GM12864 (cell line): ENCODE measurements at regions not wholly inside any gene's neighbourhood (a gene's known extent, or its start where the extent isn't known, plus 50 kb on each side); places are given as distances from the start of the nearest gene placed in this dataset.

Source experiments
- DNase-seq: peaks from one replicate; pipeline ENCODE4 v3.0.0-alpha.2; 2011; ENCODE audit warnings: low read depth
- H3K4me3 ChIP-seq: 2 replicates; pipeline ENCODE4 v1.5.1; 2011; ENCODE audit warnings: mild to moderate bottlenecking, low read depth, low read length, control low read depth
- TF ChIP-seq, protein P1 (sequence below): IDR thresholded peaks from 2 replicates; pipeline ENCODE4 v1.5.1; 2011; ENCODE audit warnings: low read depth, mild to moderate bottlenecking, moderate library complexity, low read length, control low read depth, inconsistent platforms; ENCODE audit errors: missing control alignments

DNA sequence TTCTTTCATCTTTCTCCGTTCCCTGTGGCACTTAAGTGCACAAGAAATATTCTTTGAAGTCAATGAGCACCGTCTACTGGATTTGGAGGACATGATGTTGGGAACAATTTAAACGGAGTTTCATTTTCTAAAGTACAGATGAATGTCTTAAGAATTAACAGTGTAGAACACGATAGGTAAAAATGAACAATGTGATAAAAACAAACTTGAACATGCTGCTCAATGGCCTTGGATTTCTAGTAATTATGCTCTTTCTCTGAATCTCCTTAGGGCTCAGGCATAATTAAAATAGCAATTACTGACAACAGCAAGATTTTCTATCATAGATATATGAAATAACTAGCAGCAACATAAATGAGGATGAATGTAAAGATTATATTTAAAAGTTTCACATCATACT is 142.2 kb upstream of the CDH6 start:
- no peak for DNase-seq
- TF ChIP-seq, protein P1, sequence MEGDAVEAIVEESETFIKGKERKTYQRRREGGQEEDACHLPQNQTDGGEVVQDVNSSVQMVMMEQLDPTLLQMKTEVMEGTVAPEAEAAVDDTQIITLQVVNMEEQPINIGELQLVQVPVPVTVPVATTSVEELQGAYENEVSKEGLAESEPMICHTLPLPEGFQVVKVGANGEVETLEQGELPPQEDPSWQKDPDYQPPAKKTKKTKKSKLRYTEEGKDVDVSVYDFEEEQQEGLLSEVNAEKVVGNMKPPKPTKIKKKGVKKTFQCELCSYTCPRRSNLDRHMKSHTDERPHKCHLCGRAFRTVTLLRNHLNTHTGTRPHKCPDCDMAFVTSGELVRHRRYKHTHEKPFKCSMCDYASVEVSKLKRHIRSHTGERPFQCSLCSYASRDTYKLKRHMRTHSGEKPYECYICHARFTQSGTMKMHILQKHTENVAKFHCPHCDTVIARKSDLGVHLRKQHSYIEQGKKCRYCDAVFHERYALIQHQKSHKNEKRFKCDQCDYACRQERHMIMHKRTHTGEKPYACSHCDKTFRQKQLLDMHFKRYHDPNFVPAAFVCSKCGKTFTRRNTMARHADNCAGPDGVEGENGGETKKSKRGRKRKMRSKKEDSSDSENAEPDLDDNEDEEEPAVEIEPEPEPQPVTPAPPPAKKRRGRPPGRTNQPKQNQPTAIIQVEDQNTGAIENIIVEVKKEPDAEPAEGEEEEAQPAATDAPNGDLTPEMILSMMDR: no peak
- H3K4me3 ChIP-seq: no peak overlapping the region

DNA sequence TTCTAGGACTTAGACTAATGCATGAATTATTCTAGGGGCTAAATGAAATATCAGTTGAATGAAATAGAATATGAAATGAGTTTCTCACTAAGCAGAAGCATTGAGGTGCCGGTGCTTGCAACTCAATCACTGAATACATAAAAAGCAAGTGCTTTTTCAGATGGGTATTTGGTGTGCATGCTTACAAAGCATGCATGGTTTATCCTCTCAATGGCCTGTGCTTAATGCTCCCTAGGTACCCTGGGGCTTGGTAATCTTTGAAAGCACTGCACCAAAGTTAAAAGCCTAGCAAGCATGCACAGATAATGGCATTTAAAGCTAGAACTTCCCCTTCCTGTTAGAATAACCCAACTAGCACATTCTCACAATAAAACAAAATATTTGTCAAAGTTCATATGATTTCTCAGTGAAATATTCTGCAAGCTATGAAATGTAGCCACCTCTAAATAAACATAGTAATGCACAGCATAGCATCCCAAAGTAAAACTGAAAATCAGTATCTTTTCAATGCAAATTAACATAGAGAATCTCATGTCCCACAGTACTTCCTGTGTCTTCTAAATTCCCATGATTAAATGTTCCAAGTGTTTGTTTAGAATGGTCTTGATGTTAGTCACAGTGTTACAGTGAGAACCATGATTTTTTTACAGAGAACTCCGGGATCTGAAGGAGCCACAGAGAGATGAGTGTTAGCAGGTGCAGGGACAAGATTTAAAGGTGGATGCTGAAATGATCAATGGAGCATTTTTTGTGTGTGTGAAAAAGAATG is 143.4 kb upstream of the CDH6 start:
- TF ChIP-seq, protein P1: no peak
- no peak overlapping the region for H3K4me3 ChIP-seq
- no peak for DNase-seq

DNA sequence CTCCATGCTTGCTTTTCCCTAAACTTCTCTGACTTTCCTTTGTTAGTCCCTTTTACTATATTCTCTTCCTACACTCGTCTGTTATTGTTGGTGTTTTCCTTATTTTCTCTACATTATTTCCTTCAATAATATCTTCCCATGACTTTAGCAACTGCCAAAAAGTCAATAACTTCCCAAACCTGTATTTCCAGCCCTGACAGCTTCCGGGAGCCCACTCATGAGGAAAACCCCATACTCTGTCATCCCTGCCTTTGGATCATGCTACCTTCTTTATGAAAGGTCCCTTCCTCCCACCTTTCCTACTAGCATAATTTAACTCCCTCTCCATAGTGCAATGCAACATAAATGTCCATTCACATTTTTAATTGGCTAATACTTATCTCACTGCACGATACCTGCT is 144.0 kb upstream of the CDH6 start:
- TF ChIP-seq, protein P1: no peak

DNA sequence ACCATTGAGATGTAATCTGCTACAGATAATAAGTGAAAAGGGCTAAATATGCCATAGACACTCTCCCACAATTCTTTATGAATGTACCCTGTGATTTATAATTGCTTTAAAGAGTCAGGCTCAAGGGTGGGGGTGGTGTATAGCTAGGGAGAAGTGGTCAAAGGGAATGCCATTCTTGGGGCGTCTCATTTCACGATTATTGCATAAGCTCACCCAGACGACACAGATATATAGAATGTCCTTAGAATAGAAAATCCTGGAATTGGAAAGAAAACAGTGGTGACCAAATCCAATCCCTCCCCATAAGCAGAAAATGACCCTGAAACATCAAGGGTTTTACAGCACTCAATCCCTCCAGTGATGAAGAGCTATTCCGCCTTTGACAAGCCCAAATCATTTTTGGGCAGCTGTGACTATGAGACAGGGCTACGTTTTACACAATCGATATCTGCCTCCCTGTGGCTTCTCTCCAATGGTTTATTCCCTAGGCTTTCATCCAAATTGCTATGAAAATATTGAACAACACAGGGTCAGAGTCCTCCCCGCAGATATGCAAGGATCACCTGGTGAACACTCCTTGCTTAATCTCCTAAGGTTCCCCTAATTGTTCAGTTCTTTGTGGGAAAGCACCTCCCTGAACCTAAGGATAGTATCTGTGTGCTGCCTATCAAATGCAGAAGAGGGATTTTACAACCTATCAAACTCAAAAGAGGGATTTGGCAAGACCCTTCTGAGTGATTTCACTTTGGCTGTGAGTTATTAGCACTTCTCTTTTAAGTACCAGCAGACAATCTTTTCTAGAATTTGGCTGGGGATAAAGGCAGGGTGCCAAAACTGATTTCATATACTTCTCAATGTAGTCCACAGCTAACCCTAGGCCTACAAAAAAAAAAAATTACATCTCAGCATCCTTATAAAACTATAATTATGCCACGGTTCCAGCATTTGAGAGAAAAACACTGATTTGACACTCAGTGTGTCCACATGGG is 144.9 kb upstream of the CDH6 start:
- H3K4me3 ChIP-seq: no peak overlapping the region
- TF ChIP-seq, protein P1: no peak
- DNase-seq: no peak

More for the DNA sequence above, 144.0 kb upstream of the CDH6 start:
- no peak for DNase-seq
- no peak overlapping the region for H3K4me3 ChIP-seq

DNA sequence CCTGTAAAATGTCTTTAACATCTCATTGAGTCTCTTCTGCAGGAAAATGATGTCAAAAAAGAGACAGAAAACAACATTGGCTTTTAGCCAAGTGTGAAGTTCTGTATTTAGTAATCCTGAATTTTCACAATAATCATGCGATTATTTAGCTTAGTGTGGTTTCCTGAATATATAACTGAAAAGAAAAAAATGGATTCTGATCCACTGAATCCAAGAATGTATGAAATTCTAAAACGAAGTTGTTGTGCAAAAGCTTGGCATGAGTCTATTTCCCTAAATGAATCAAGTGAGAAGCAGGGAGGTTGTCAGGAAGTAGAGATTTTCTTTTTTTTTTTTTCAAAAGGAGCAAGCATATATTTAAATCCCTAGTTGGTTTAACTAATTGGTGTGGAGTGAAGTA is 145.9 kb upstream of the CDH6 start:
- no peak overlapping the region for H3K4me3 ChIP-seq
- no peak for DNase-seq
- TF ChIP-seq, protein P1: no peak

DNA sequence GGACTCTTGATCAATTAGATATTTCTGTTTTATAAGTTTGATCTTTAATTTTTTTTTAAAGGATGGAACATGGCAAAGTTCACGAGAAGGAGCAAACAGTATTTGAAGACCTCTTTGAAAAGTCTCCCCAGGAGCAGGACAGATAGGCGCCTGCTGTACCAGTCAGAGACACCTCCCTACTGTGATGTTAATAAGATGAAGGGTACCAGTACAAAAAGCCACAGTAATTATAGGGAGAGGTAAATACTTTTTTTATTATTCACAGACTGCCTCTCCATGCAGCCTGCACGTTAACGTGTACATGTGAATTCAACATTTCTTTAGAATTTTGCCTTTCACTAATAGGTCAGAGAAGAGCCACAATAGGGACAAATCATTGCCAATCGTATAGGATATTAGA is 146.5 kb upstream of the CDH6 start:
- no peak for DNase-seq
- TF ChIP-seq, protein P1: no peak
- no peak overlapping the region for H3K4me3 ChIP-seq
